ENCODE measurements at regions not wholly inside any gene's neighbourhood (a gene's known extent, or its start where the extent isn't known, plus 50 kb on each side); places are given as distances from the start of the nearest gene placed in this dataset.

DNA sequence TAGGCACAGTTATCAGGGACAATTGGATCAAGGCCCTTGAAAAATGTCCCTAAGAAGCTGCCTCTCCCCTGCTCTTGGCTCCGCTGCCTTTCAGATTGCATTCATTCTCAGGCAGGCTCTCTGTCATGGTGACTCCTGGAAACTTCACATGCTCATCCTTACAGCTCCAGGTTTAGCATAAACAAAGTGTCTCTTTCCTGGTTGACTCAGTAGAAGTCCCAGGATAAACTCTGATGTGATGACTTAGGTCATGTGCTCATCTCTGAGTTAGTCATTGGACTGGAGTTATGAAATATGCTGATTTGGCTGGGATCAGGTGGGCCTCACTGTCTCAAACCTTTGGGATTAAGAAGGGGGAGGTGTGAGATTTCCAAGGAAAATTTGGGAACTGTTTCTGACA lies 243.8 kb downstream of the ZNF621 start:
- FAIRE-seq (no peak), DNase-seq (ENCODE audit: low read depth, low spot score) (no peak)
- Histone ChIP-seq H3K4me2 (ENCODE audit: control insufficient read depth, extremely low read depth, insufficient read depth, low read depth, low read length) (no peak overlapping the region), H3K27ac (ENCODE audit: control insufficient read depth, insufficient read depth, low read length) (no peak overlapping the region), H3K9ac (ENCODE audit: control insufficient read depth, extremely low read depth, insufficient read depth, low read length) (no peak overlapping the region), H2AFZ (ENCODE audit: control insufficient read depth, low read length) (no peak overlapping the region), H3K36me3 (ENCODE audit: control insufficient read depth in 2 of 2, extremely low read depth in 1 of 2, insufficient read depth in 2 of 2, low read length in 2 of 2) (no peaks in the 10 kb centered on the region), H3K9me1 (ENCODE audit: control insufficient read depth, extremely low read depth, insufficient read depth, low read length) (no peaks in the 10 kb centered on the region), H3K4me3 (ENCODE audit: control insufficient read depth in 2 of 3, extremely low read depth in 1 of 3, insufficient read depth in 2 of 3, low read depth in 1 of 3, low read length in 3 of 3) (no peak overlapping the region), H3K4me1 (ENCODE audit: control insufficient read depth, extremely low read depth, insufficient read depth, low read length) (no peaks in the 10 kb centered on the region), H3K79me2 (ENCODE audit: control insufficient read depth, insufficient read depth, low read length) (no peaks in the 10 kb centered on the region), H3K9me3 (ENCODE audit: control insufficient read depth, low read depth, low read length) (no peaks in the 10 kb centered on the region), H4K20me1 (ENCODE audit: control insufficient read depth, extremely low read depth, insufficient read depth, low read length) (no peaks in the 10 kb centered on the region), H3K27me3 (ENCODE audit: control insufficient read depth, extremely low read depth, insufficient read depth, low read length) (no peaks in the 10 kb centered on the region)
- TF ChIP-seq, protein P1, sequence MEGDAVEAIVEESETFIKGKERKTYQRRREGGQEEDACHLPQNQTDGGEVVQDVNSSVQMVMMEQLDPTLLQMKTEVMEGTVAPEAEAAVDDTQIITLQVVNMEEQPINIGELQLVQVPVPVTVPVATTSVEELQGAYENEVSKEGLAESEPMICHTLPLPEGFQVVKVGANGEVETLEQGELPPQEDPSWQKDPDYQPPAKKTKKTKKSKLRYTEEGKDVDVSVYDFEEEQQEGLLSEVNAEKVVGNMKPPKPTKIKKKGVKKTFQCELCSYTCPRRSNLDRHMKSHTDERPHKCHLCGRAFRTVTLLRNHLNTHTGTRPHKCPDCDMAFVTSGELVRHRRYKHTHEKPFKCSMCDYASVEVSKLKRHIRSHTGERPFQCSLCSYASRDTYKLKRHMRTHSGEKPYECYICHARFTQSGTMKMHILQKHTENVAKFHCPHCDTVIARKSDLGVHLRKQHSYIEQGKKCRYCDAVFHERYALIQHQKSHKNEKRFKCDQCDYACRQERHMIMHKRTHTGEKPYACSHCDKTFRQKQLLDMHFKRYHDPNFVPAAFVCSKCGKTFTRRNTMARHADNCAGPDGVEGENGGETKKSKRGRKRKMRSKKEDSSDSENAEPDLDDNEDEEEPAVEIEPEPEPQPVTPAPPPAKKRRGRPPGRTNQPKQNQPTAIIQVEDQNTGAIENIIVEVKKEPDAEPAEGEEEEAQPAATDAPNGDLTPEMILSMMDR (optimal IDR thresholded peaks at IDR 0.05 in 1 of 3, IDR thresholded peaks at IDR 0.05 in 1 of 3, conservative IDR thresholded peaks at IDR 0.05 in 1 of 3; ENCODE audit: extremely low read depth in 1 of 3, insufficient read depth in 2 of 3, low read length in 3 of 3) = no peak
- no peak for TF ChIP-seq EZH2 (IDR thresholded peaks at IDR 0.05; ENCODE audit: low read length)
- dilution Hi-C loops (cut with MboI; ENCODE audit: extremely low pct_ligation_motif_present, low sequenced_read_pairs) = no loop called here

DNA sequence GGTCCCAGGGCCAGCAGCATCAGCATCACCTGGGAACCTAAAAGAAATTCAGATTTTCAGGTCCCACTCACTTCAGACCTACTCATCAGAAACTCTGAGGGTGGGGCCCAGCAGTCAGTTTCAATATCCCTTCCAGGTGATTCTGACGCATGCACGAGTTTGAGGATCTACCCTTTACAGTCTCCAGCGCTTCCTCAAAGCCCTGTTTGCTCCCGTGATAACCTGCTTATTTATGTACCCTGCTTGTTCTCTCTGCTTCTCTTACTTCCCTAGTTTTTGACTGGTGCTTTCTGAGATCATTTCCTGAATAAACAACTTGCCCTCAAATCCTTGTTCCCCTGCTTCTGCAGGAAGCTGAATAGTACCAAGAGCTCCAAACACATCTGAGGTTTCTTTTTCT lies 245.3 kb downstream of the ZNF621 start:
- Histone ChIP-seq H4K20me1 (ENCODE audit: control insufficient read depth, extremely low read depth, insufficient read depth, low read length) (no peaks in the 10 kb centered on the region), H3K27me3 (ENCODE audit: control insufficient read depth, extremely low read depth, insufficient read depth, low read length) (peaks cover 3% of the 10 kb centered on the region), H3K4me3 (ENCODE audit: control insufficient read depth in 2 of 3, extremely low read depth in 1 of 3, insufficient read depth in 2 of 3, low read depth in 1 of 3, low read length in 3 of 3) (no peak overlapping the region), H3K9ac (ENCODE audit: control insufficient read depth, extremely low read depth, insufficient read depth, low read length) (no peak overlapping the region), H3K79me2 (ENCODE audit: control insufficient read depth, insufficient read depth, low read length) (no peaks in the 10 kb centered on the region), H3K4me2 (ENCODE audit: control insufficient read depth, extremely low read depth, insufficient read depth, low read depth, low read length) (no peak overlapping the region), H3K9me1 (ENCODE audit: control insufficient read depth, extremely low read depth, insufficient read depth, low read length) (no peaks in the 10 kb centered on the region), H3K27ac (ENCODE audit: control insufficient read depth, insufficient read depth, low read length) (no peak overlapping the region), H3K36me3 (ENCODE audit: control insufficient read depth in 2 of 2, extremely low read depth in 1 of 2, insufficient read depth in 2 of 2, low read length in 2 of 2) (no peaks in the 10 kb centered on the region), H2AFZ (ENCODE audit: control insufficient read depth, low read length) (no peak overlapping the region), H3K9me3 (ENCODE audit: control insufficient read depth, low read depth, low read length) (no peaks in the 10 kb centered on the region), H3K4me1 (ENCODE audit: control insufficient read depth, extremely low read depth, insufficient read depth, low read length) (no peaks in the 10 kb centered on the region)
- dilution Hi-C loops (cut with MboI; ENCODE audit: extremely low pct_ligation_motif_present, low sequenced_read_pairs) = no loop called here
- FAIRE-seq (no peak), DNase-seq (ENCODE audit: low read depth, low spot score) (no peak)
- TF ChIP-seq, protein P1 (optimal IDR thresholded peaks at IDR 0.05 in 1 of 3, IDR thresholded peaks at IDR 0.05 in 1 of 3, conservative IDR thresholded peaks at IDR 0.05 in 1 of 3; ENCODE audit: extremely low read depth in 1 of 3, insufficient read depth in 2 of 3, low read length in 3 of 3) = no peak
- no peak for TF ChIP-seq EZH2 (IDR thresholded peaks at IDR 0.05; ENCODE audit: low read length)

Measured in keratinocyte (primary cell).